Panc1 (cell line): ENCODE measurements at regions not wholly inside any gene's neighbourhood (a gene's known extent, or its start where the extent isn't known, plus 50 kb on each side); places are given as distances from the start of the nearest gene placed in this dataset.

ENCODE experiments used
- ATAC-seq: fragments of 200-7000 bp; cut with Tn5 transposase; 2 replicates; pipeline ENCODE4 v1.9.1; 2020; ENCODE audit warnings: mild to moderate bottlenecking, moderate library complexity
- BruUV-seq: library from RNA; stranded (reverse); fragments of 400-500 nt; replicated peaks from 2 replicates; lab custom pipeline; 2021; lab: Mats Ljungman, UMichigan
- CTCF ChIA-PET: fragments of 300-600 bp; sonication (Branson Sonifier 250); formaldehyde crosslinking; loops from one replicate; lab custom pipeline; 2022; ENCODE audit warnings: antibody characterized with exemption; lab: Charles Lee
- POLR2A ChIA-PET: fragments of 300-600 bp; sonication (Branson Sonifier 250); formaldehyde crosslinking; loops from one replicate; lab custom pipeline; 2022; ENCODE audit warnings: antibody characterized with exemption; lab: Charles Lee
- DNase-seq: peaks from one replicate; pipeline ENCODE4 v3.0.0-alpha.2; 2010; ENCODE audit warnings: low read depth, low spot score
- H3K27ac ChIP-seq: 2 replicates; pipeline ENCODE4 v1.5.1; 2011; ENCODE audit warnings: mild to moderate bottlenecking, low read length, inconsistent platforms
- H3K27me3 ChIP-seq: fragments of 200-500 bp; sonication (Bioruptor generic); 2 replicates; pipeline ENCODE4 v1.6.0; 2014; ENCODE audit warnings: low read length, inconsistent platforms; ENCODE audit not compliant: control insufficient read depth, insufficient read depth
- H3K36me3 ChIP-seq: fragments of 200-500 bp; sonication (Bioruptor generic); 2 replicates; pipeline ENCODE4 v1.5.1; 2014; ENCODE audit warnings: inconsistent platforms, mild to moderate bottlenecking, low read length, moderate library complexity; ENCODE audit not compliant: control insufficient read depth, insufficient read depth
- H3K4me1 ChIP-seq: 2 replicates; pipeline ENCODE4 v1.5.1; 2011; ENCODE audit warnings: inconsistent platforms, mild to moderate bottlenecking, low read length, moderate library complexity; ENCODE audit not compliant: control insufficient read depth, insufficient read depth
- H3K4me3 ChIP-seq, 2 experiments: 2 replicates each; pipeline ENCODE4 v1.5.1; 2011 to 2012; ENCODE audit warnings: low read depth in 2 of 2, low read length in 2 of 2, mild to moderate bottlenecking in 2 of 2, inconsistent platforms in 1 of 2, moderate library complexity in 1 of 2
- H3K9me3 ChIP-seq: fragments of 200-500 bp; sonication (Bioruptor generic); 2 replicates; pipeline ENCODE4 v1.5.1; 2014; ENCODE audit warnings: low read depth, mild to moderate bottlenecking, inconsistent platforms, low read length, moderate library complexity; ENCODE audit not compliant: control insufficient read depth, insufficient read depth
- CTCF ChIP-seq: fragments of 450-650 bp; IDR thresholded peaks from 2 replicates; pipeline ENCODE4 v1.5.1; 2017; ENCODE audit warnings: mild to moderate bottlenecking
- POLR2AphosphoS5 ChIP-seq: IDR thresholded peaks from 2 replicates; pipeline ENCODE4 v1.6.1; 2012; ENCODE audit warnings: mild to moderate bottlenecking, low read depth, low read length, moderate library complexity
- REST ChIP-seq, 2 experiments: IDR thresholded peaks; 2 replicates each; pipeline ENCODE4 v1.6.1; 2011 to 2012; ENCODE audit warnings: low read depth in 2 of 2, control low read depth in 1 of 2, low read length in 1 of 2, mild to moderate bottlenecking in 1 of 2, moderate library complexity in 1 of 2; ENCODE audit not compliant: insufficient read depth in 1 of 2
- SIN3A ChIP-seq: IDR thresholded peaks from 2 replicates; pipeline ENCODE4 v1.6.1; 2012; ENCODE audit warnings: low read depth, mild to moderate bottlenecking, low read length, moderate library complexity, borderline replicate concordance; ENCODE audit not compliant: insufficient read depth
- TCF7L2 ChIP-seq: IDR thresholded peaks from 2 replicates; pipeline ENCODE4 v1.6.1; 2011; ENCODE audit warnings: mild to moderate bottlenecking, low read depth, low read length, inconsistent platforms
- in situ Hi-C: cut with HindIII; loops from 2 replicates; pipeline ENCODE4 v1.10.0; 2016; ENCODE audit warnings: low sequenced_read_pairs, low pct_unique_long_range_greater_than_20kb
- intact Hi-C: fragments of 100-400 bp; cut with micrococcal nuclease; formaldehyde crosslinking; loops from one replicate; pipeline ENCODE4 v1.10.0; 2022; ENCODE audit not compliant: unreplicated experiment

DNA sequence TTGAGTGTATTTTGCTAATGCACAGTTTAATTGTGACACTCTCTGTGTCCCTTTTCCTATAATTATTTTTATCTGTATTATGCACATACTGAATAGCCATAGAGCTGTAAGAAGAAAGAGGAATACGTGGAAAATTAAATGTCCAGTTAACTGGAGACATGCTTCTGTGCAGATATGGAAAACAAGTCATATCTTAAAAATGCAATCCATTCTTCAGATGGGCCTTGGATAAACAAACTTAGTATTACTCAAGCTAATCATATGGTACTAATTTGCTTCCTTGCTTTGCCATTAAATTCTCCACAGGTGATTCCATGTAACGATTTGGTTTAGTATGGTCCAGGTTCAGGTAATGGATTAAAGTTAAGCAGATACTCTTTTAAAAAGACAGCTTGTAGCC is 201.2 kb upstream of the CELF2 start:
- Histone ChIP-seq H3K27ac (no peak overlapping the region), H3K4me1 (no peaks in the 10 kb centered on the region), H3K27me3 (no peaks in the 10 kb centered on the region), H3K9me3 (no peaks in the 10 kb centered on the region), H3K36me3 (no peaks in the 10 kb centered on the region), H3K4me3 (no peak overlapping the region)
- in situ Hi-C loops (no loop called here), intact Hi-C loops (no loop called here)
- no TSS peak for BruUV-seq
- ChIA-PET POLR2A (no interaction called here), CTCF (no interaction called here)
- ATAC-seq, result no peak
- DNase-seq, result no peak
- TF ChIP-seq TCF7L2 (no peak), REST (IDR thresholded peaks at IDR 0.05; ENCODE audit: insufficient read depth in 1 of 2, low read depth in 2 of 2, low read length in 1 of 2) (no peak), CTCF (no peak), SIN3A (no peak), POLR2AphosphoS5 (no peak)

GRCh38 chr10:10817609-10818008 is 200.1 kb upstream of the CELF2 start:
- CTCF ChIA-PET, result no interaction called here
- in situ Hi-C loops, result no loop called here
- no peak for DNase-seq

More at GRCh38 chr10:10817609-10818008, 200.1 kb upstream of the CELF2 start:
- H3K9me3 ChIP-seq, result no peaks in the 10 kb centered on the region
- H3K4me3 ChIP-seq, result no peak overlapping the region
- BruUV-seq, result no TSS peak
- no peak for TF ChIP-seq TCF7L2
- TF ChIP-seq POLR2AphosphoS5, result no peak
- no peak for TF ChIP-seq SIN3A
- no peak for TF ChIP-seq CTCF
- no peak for TF ChIP-seq REST (IDR thresholded peaks at IDR 0.05; ENCODE audit: insufficient read depth in 1 of 2, low read depth in 2 of 2, low read length in 1 of 2)
- H3K36me3 ChIP-seq, result no peaks in the 10 kb centered on the region
- no peaks in the 10 kb centered on the region for H3K27me3 ChIP-seq
- H3K27ac ChIP-seq, result no peak overlapping the region
- intact Hi-C loops, result no loop called here
- ATAC-seq, result no peak
- no peaks in the 10 kb centered on the region for H3K4me1 ChIP-seq
- POLR2A ChIA-PET, result no interaction called here
